SK-N-DZ (cell line): ENCODE measurements at regions not wholly inside any gene's neighbourhood (a gene's known extent, or its start where the extent isn't known, plus 50 kb on each side); places are given as distances from the start of the nearest gene placed in this dataset.
"Not testable (repeated sequence)": the region's sequence is repeated elsewhere in the genome, so short reads cannot be mapped to it uniquely, and the experiment has no call there.

Experiments
- DNase-seq: peaks from one replicate; pipeline ENCODE4 v3.0.0-alpha.2; 2015; ENCODE audit warnings: low spot score

DNA sequence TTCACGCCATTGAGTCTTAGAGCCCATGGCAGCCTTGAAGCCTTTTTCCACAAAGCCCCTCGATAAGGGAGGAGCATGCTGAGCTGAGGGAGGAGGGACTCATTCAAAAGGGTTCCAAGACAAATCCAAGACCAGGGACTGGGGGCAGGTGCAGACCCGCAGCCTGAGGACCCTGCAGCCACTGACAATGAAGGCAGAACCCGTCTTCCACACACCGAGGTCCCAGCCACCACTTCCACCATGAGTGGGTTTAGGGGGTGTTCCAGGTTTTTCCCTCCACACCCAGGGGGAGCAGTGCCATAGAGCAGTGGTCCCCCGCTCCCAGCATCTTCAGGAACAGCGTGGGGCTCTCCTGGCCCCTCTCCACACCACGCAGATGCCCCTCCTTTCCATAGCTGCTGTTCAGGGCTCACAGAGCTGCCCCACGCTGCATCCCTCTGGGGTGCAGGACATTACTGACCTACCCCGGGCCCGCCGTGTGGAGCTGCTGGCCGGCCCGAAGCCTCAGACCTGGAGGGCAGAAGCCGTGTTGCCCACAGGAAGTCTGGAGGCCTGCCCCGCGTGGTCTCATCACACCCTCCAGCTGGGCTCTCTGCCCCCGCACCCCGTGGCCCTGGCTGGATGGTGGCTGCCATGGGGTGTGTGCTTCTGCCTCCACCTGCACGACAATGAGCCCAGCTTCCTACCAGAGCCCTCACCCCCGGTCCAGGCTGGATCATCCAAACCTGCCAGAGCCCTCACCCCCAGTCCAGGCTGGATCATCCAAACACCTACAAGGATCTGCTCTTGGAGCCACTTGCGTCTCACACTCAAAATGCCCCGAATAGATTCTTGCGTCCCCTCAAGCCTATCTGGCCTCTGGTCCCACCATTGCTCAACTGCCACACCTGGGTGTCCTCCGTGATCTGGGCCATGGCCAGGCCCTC, 220.0 kb upstream of the TCERG1L start:
- DNase-seq, result no peak

- DNase-seq, result no peak
These were observed 220.8 kb upstream of the TCERG1L start for GRCh38 chr10:131532291-131532690.

DNA sequence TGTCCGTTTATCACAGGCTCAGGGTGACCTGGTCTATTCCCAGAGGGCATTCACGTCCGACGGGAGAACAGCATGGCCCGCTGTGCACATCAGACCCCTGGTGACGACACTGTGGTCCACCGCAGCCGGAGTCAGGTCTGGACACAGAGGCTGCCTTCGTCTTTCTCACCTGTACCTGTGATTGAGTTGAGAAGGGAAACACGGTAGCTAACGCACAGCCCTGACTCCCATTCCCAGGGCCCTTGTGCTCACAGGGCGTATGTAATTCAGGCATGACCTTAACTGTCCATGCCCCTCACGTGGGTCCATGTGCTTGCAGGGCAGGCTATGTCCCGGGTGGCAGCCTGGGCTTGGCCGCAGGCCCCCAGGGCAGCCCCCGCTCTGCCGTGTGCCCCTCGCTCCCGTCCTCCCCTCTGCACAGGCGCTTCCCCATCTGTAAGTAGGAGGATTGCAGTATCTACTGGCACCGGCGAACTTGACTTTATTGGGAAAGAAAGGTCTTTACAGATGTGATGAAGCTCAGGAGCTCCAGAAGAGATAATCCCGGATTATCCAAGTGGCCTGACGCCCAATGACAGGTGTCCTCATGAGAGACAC, 221.3 kb upstream of the TCERG1L start:
- no peak for DNase-seq

- no peak for DNase-seq
These were observed 222.5 kb upstream of the TCERG1L start for GRCh38 chr10:131533846-131534526.

DNA sequence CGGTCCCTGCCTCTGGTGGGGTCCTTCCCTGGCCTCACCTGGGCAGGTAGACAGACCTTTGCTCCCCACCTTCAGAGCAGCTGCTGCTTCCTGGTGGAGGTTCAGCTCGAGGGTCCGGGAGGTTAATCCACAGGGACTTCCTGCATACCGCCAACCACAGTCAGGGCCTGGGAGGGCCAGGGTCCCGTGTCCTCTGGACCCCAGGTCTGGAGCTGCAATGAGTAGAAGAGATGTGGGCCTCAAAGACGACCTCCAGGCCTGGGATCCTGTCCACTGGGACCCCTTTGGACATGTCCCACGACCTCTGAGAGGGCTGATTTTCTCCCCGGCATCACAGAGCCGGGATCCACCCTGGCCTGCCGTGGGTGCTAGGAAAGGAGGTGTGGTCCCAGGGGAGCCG, 223.3 kb upstream of the TCERG1L start:
- no peak for DNase-seq

DNA sequence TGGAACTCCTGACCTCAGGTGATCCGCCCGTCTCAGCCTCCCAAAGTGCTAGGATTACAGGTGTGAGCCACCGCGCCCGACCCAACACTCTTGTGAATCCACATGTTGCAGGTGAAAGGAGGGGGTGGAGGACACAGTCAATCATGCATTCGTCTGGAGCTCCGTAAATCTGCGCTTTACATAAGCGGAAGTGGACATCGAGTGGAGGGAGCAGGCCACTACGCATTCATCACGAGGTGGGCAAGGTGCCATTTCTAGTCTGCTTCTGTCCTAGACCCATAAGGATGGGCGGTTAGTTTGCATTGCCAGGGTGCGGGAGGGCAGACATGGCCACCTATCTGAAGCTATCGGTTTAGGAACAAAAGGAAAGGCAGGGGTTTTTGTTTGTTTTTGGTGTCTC, 225.2 kb upstream of the TCERG1L start:
- DNase-seq, result no peak

DNA sequence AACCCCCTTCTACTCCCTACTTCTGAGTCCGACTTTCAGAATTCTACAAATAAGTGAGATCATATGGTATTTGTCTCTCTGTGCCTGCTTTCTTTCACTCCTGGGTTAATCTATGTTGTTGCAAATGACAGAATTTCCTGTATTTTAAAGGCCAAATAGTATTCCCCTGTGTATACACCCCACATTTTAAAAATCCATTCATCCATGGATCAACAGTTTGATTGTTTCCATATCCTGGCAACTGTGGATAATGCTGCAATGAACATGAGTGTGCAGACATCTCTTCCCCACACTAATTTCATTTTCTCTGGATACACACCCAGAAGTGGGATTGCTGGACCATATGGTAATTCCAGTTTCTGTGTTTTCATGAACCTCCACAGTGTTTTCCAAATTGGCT, 225.8 kb upstream of the TCERG1L start:
- DNase-seq, result no peak

DNA sequence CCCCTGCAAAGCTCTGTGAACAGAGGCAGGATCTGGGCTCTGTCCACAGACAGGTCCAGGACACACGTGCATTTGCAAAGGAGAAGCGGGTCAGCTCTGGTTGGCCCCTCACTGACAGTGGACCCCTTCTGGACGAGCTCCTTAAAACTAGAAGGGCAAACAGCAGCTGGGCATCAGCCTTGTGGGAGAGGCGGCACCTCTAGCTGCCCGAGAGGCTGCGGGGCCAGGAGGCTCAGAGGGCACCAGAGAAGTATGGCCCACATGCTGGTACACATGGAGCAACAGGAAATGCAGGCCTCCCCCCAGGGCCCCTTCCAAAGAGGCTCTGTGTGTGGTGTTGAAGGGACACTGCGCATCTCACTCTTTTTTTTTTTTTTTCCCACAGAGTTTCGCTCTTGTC, 233.0 kb upstream of the TCERG1L start:
- DNase-seq, result no peak

DNA sequence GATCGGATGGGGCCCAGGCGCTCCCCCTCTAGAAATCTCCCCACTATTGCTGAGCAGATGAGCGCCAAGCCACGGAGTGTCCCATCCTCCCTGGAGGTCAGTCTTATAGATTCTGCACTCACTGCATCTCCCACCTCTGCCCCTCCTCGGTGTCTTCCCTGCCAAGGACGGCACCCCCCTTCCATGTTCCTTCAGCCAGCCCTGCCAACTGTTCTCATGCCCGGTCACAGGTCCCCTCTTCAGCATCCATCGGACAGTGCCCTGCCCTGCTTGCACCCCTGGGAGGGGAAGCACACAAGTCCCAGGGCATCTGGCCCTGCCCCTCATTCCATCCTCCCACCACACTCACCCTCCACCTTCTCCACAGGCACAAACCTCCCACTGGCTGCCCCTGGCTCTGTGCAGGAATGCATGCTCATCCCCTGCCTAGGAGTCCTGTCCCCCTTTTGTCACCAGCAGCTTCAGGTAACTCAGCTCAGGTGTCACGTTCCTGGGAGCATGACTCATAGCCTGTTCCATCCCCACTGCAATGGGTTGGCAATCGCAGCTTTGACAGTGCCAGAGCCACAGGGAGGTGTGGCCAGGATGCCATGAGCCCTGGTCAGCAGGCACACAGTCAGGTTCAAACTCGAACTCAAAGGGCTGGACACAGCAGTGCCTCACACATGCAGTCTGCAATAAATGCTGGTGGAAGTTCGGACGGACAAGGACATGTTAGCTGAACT, 234.7 kb upstream of the TCERG1L start:
- no peak for DNase-seq

DNA sequence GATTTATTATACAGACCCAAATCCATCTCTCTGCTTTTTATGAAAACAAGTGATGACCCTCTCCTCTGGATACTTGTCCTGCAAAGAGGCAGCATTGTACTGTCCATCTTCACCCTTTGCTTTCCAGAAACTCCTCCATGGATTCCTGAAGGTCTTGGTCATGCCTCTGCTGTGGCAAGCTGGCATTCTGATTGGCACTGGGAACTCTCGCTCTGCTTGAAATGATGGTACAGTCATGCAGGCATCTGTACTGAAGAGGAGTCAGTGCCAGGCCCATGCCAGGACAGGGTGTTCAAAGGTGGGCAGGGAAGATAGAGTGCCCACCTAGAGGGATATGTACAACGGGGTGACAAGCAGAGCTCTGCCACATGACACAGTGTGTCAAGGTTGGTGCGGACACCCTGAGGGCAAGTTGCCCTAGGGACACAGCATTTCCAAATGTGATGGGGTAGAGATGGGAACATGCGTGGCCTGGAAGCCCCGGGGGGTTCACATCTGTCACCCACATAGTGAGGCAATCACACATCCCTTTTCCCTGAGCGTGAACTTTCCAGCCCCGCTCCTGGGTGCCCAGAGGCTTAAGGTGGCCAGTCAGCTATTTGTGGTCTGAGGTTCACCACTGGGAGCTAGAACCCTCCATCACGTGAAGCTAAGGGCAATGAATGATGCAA, 235.7 kb upstream of the TCERG1L start:
- DNase-seq, result no peak

GRCh38 chr10:131548176-131548575, 236.7 kb upstream of the TCERG1L start:
- DNase-seq, result no peak

GRCh38 chr10:131549116-131549515, 237.6 kb upstream of the TCERG1L start:
- no peak for DNase-seq

- DNase-seq, result no peak
These were observed 241.6 kb upstream of the TCERG1L start for GRCh38 chr10:131553121-131553520.

DNA sequence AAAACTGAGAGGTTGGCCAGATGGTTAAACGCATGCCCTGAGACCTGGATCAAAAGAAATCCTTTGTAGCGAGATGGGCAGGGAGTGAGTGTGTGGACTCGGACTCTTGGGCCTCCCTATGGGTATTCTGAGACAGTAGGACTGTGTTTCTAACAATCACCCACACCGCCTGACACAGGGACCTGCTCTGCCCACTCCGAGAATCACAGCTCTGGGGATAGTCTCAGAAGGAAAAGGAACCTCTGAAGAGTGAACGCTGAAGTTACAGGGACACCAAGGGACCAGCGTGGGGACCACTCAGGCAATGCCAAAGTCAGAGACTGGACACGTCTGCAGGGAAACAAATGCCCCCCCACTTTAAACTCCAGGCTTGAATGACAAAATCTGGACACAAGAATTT, 242.1 kb upstream of the TCERG1L start:
- DNase-seq, result no peak

GRCh38 chr10:131554821-131555220, 243.3 kb upstream of the TCERG1L start:
- no peak for DNase-seq

DNA sequence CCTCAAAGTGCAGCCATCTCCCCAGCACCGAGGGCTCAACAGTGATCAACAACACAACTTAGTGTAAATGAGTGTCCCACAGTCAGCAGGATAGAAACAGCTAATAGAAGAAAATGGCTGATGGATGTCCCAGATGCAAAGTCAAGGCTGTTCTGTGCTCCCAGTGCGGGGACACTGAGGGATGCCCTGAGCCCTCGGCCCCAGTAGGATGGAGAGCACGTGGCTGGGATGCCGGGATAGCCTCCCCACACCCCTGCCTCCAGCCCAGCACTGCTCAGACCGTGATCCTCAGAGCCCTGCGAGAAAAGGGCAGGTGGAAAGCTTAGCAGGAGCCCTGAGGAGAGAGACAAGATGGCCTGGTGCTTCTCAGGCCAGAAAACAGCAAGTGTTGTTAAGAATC, 243.9 kb upstream of the TCERG1L start:
- DNase-seq, result no peak

DNA sequence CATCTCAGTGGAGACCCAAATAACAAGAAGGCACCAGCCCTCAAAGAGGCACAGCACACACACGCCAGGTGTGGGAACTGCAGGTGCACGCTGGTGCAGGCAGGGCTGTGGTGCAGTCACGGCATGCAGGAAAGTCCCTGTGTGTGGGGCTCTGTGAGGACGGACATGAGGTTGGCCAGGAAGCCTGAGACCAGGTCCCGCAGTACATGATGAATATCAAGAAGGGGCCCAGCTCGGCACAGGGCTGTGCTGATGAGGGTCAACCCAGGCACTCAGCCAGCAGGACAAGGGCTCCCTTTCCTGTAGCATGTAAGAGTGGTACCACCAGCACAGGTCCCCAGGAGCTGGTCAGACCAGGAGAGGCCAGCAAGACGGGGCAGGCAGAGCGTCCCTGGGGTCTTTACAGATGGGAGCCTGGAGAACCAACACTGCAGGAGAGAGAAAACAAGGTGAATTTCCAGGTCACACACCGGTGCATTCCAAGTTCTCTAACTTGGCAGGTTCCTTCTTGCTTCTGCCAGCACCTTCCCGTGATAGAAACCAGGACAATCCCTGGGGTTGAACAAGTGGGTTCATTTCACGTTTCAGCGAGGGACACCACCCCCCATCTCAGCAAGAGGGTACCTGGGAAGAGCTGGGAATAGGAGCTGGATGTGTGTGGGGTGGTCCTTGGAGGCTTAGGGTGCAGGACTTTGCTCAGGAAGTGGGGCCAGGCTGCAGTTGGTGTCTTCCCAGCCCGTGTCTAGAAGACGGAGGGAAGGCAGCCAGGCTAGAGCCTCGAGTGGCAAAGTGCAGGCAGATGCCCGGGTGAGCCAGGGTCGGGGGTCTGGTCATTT, 244.8 kb upstream of the TCERG1L start:
- DNase-seq, result no peak

GRCh38 chr10:131556897-131557495, 245.5 kb upstream of the TCERG1L start:
- no peak for DNase-seq

DNA sequence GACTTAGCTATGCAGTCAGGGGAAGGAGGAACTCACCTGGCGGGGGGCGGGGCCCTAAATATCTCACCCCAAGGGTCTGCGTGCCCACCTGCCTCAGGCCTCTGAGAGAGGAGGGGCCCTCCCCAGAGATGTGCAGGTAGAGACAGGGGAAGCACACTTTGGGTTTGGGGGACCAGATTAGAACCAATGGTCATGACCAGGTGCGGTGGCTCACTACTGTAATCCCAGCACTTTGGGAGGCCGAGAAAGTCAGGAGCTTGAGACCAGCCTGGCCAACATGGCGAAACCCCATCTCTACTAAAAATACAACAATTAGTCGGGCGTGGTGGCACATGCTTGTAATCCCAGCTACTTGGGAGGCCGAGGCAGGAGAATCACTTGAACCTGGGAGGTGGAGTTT, 246.4 kb upstream of the TCERG1L start:
- DNase-seq, result not testable (repeated sequence)

DNA sequence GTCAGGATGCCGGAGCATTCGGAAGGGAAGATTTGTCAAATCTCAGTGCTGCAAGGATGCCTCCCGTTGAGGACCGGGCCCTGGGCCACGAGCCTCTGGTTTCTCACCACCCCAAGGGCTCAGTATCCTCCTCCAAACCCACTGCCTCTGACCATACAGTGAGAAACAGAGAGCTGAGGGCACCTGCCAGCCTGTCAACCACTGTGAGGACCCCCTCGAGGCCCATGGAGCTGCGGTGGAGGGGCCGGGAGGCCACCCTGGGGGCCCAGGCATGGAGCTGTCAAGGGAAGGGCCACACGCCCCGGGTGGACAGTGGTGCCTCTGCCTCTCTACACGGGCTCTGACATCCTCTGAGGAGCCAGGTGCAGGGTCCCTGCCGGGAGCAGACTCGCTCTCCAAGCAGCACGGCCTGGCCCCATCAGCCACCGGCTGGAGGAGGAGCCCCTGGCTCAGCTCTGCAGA, 248.0 kb upstream of the TCERG1L start:
- DNase-seq, result no peak
